WTC11 (cell line): ENCODE measurements at regions not wholly inside any gene's neighbourhood (a gene's known extent, or its start where the extent isn't known, plus 50 kb on each side); places are given as distances from the start of the nearest gene placed in this dataset.

Experiments
- IRF2 ChIP-seq: sonication (generic); formaldehyde crosslinking; IDR thresholded peaks from 2 replicates; pipeline ENCODE4 v1.8.0; 2022; ENCODE audit warnings: low read depth, missing genetic modification reagents, borderline replicate concordance
- NR3C1 ChIP-seq: sonication (generic); formaldehyde crosslinking; conservative IDR thresholded peaks from 2 replicates; pipeline ENCODE4 v1.8.1; 2023; ENCODE audit warnings: low read depth, mild to moderate bottlenecking, missing genetic modification reagents
- RELA ChIP-seq: sonication (generic); formaldehyde crosslinking; IDR thresholded peaks from 2 replicates; pipeline ENCODE4 v1.8.1; 2022; ENCODE audit warnings: missing genetic modification reagents, mild to moderate bottlenecking, borderline replicate concordance
- ZNF263 ChIP-seq: sonication (generic); formaldehyde crosslinking; IDR thresholded peaks from 2 replicates; pipeline ENCODE4 v1.8.1; 2022; ENCODE audit warnings: low read depth, mild to moderate bottlenecking, moderate library complexity, missing genetic modification reagents
- TF ChIP-seq, protein P1 (sequence below): fragments of 200-600 bp; IDR thresholded peaks from 2 replicates; pipeline ENCODE4 v1.8.0; 2022; ENCODE audit warnings: antibody characterized with exemption
- TF ChIP-seq, protein P2 (sequence below): sonication (generic); formaldehyde crosslinking; IDR thresholded peaks from 2 replicates; pipeline ENCODE4 v1.8.0; 2022; ENCODE audit warnings: missing genetic modification reagents
- TF ChIP-seq, protein P3 (sequence below): sonication (generic); formaldehyde crosslinking; IDR thresholded peaks from 2 replicates; pipeline ENCODE4 v1.8.1; 2022; ENCODE audit warnings: mild to moderate bottlenecking, missing genetic modification reagents, moderate library complexity, borderline replicate concordance
- TF ChIP-seq, protein P4 (sequence below): sonication (generic); formaldehyde crosslinking; IDR thresholded peaks from 2 replicates; pipeline ENCODE4 v1.8.1; 2022; ENCODE audit warnings: low read depth, mild to moderate bottlenecking, moderate library complexity, missing genetic modification reagents, borderline replicate concordance

DNA sequence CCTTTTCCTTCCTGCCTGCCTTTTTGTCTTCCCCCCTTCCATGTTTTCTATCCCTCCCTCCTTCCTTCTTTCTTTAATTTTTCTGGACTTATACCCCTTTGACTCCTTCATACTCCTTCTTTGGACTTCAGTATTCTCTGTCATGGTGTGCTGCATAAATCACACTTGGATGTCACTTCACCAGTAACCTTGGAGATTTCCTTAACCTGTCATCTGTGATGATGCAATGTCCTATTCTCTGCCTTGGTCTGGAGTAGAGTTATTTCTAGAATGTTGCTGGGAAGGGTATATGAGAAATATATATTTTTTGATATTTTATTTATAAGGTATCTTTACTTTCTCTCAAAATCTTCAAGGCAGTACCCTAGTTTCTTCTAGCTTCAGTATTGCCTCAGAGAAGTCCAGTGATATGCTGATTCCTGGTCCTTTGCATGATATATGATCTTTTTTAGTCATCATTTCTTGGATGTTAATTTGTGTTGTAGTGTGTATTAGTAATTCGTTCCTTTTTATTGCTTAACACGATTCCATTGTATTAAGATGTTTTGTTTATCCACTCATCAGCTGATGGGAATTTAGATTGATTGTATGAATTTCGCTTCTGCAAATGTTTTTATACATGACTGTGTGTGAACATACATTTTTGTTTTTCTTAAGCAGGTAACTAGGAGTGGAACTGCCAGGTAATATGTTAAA is 206.9 kb upstream of the MBL2 start:
- TF ChIP-seq, protein P1, sequence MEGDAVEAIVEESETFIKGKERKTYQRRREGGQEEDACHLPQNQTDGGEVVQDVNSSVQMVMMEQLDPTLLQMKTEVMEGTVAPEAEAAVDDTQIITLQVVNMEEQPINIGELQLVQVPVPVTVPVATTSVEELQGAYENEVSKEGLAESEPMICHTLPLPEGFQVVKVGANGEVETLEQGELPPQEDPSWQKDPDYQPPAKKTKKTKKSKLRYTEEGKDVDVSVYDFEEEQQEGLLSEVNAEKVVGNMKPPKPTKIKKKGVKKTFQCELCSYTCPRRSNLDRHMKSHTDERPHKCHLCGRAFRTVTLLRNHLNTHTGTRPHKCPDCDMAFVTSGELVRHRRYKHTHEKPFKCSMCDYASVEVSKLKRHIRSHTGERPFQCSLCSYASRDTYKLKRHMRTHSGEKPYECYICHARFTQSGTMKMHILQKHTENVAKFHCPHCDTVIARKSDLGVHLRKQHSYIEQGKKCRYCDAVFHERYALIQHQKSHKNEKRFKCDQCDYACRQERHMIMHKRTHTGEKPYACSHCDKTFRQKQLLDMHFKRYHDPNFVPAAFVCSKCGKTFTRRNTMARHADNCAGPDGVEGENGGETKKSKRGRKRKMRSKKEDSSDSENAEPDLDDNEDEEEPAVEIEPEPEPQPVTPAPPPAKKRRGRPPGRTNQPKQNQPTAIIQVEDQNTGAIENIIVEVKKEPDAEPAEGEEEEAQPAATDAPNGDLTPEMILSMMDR, result no peak
- TF ChIP-seq, protein P2, sequence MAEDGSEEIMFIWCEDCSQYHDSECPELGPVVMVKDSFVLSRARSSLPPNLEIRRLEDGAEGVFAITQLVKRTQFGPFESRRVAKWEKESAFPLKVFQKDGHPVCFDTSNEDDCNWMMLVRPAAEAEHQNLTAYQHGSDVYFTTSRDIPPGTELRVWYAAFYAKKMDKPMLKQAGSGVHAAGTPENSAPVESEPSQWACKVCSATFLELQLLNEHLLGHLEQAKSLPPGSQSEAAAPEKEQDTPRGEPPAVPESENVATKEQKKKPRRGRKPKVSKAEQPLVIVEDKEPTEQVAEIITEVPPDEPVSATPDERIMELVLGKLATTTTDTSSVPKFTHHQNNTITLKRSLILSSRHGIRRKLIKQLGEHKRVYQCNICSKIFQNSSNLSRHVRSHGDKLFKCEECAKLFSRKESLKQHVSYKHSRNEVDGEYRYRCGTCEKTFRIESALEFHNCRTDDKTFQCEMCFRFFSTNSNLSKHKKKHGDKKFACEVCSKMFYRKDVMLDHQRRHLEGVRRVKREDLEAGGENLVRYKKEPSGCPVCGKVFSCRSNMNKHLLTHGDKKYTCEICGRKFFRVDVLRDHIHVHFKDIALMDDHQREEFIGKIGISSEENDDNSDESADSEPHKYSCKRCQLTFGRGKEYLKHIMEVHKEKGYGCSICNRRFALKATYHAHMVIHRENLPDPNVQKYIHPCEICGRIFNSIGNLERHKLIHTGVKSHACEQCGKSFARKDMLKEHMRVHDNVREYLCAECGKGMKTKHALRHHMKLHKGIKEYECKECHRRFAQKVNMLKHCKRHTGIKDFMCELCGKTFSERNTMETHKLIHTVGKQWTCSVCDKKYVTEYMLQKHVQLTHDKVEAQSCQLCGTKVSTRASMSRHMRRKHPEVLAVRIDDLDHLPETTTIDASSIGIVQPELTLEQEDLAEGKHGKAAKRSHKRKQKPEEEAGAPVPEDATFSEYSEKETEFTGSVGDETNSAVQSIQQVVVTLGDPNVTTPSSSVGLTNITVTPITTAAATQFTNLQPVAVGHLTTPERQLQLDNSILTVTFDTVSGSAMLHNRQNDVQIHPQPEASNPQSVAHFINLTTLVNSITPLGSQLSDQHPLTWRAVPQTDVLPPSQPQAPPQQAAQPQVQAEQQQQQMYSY, result no peak
- TF ChIP-seq RELA (CRISPR knock-in tag) (no peak), ZNF263 (CRISPR knock-in tag) (no peak), NR3C1 (CRISPR knock-in tag) (no peak), IRF2 (CRISPR knock-in tag) (no peak)
- TF ChIP-seq, protein P3, sequence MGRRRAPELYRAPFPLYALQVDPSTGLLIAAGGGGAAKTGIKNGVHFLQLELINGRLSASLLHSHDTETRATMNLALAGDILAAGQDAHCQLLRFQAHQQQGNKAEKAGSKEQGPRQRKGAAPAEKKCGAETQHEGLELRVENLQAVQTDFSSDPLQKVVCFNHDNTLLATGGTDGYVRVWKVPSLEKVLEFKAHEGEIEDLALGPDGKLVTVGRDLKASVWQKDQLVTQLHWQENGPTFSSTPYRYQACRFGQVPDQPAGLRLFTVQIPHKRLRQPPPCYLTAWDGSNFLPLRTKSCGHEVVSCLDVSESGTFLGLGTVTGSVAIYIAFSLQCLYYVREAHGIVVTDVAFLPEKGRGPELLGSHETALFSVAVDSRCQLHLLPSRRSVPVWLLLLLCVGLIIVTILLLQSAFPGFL (CRISPR knock-in tag), result no peak
- TF ChIP-seq, protein P4, sequence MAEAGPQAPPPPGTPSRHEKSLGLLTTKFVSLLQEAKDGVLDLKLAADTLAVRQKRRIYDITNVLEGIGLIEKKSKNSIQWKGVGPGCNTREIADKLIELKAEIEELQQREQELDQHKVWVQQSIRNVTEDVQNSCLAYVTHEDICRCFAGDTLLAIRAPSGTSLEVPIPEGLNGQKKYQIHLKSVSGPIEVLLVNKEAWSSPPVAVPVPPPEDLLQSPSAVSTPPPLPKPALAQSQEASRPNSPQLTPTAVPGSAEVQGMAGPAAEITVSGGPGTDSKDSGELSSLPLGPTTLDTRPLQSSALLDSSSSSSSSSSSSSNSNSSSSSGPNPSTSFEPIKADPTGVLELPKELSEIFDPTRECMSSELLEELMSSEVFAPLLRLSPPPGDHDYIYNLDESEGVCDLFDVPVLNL (CRISPR knock-in tag), result no peak
